Activated T-helper 1 cell treated with anti-CD3 and anti-CD28 coated beads, Interleukin-2, amount 50 U/mL, for 16 hours (primary cell): ENCODE measurements at regions not wholly inside any gene's neighbourhood (a gene's known extent, or its start where the extent isn't known, plus 50 kb on each side); places are given as distances from the start of the nearest gene placed in this dataset.

Source experiments
- DNase-seq, 2 donors: peaks; one replicate each; pipeline ENCODE4 v3.0.0-alpha.2; 2020; ENCODE audit warnings: low read depth in 1 of 2, low spot score in 1 of 2

DNA sequence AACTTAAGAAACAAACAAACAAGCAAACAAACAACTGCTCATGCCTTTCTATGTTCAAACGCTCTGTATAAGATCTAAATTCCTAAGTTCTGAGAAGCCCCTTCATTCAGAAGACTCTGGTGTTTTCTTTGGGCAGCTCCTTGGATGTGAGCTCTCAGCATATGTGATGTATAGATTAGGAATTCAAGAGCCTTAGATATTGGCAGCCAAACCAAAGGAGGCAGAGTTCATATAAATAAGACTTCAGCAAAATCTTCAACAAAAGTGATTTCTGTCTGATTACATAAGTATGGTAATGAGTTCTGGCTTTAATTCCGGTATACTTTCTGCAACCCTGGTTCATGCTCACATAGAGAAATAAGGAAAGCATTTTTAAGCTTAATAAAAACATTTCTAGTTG is 145.6 kb downstream of the DYRK2 start:
- no peak for DNase-seq

GRCh38 chr12:67795236-67795635 is 146.7 kb downstream of the DYRK2 start:
- DNase-seq, result no peak

- DNase-seq, result no peak
Measured at GRCh38 chr12:67797185-67797741, 148.7 kb downstream of the DYRK2 start.

DNA sequence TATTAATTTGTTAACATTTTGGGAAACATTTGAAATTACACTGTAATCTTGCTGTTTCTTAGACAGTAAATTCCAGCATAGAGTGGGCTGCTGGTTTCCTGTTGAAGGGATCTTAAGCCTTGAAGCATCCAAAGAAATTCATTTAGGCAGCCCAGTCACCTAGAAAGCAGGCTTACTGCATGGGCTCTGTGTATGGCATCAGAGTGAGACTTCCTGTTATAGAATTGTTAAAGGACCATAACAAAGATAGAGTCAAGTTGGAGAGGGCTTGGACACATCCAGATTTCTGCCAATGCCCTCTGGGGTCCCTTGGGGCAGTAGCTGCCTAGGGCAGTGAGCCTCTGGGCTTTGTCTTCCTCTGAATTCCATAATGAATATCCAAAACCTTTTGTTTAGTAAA is 149.2 kb downstream of the DYRK2 start:
- DNase-seq, result no peak

GRCh38 chr12:67798768-67799167 is 150.2 kb downstream of the DYRK2 start:
- no peak for DNase-seq

- no peak for DNase-seq
Measured at GRCh38 chr12:67802731-67803130, 154.2 kb downstream of the DYRK2 start.

DNA sequence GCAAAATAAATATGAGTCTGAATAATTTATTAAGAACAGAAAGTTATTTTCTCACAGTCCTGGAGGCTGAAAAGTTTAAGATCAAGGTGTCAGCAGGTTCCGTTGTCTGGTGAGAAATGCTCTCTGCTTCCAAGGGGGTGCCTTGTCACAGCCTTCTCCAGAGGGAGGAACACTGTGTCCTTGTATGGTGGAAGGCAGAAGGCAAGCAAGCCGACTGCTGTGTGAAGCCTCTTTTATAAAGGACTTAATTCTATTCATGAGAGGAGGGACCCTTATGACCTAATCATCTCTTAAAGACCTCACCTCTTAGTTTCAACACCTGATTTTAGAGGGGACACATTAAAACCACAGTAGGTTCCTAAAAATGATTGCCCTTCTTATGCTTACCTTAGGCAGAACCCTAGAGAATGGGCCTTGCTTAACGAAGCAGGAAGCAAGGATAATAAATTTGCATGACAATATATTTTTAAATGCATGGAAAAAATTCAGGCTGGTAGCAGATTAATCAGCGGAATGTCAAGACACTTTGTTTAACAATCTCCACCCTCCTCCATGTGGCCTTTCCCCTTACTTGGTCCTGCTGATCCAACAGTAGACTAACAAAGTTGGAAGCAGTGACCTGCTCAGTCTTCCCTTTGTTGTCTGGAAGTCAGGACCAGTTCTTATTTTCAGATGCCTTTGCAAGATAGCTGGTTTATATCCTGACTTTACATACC is 154.9 kb downstream of the DYRK2 start:
- DNase-seq, result no peak

GRCh38 chr12:67804168-67804567 is 155.6 kb downstream of the DYRK2 start:
- DNase-seq, result peak in 1 of 2 donors; percentile 23

DNA sequence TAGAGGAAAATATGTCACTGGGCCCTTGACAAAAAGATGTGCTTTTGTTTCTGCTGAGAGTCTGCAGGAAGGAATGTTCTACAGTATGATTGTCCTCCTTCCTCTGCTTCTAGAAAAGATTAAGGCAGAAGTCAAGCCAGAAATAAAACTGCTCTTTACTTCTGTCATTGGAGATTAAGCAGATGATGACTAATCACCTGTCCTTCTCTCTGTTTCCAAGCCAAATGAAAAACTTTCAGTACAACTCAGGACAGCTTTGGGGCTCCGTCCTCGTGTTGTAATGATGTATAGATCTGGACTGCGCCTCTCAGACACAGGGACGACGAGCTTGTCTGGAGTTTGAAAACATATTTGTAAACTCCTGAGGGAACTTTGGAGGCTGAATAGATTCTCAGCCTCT is 159.3 kb downstream of the DYRK2 start:
- DNase-seq, result no peak

- DNase-seq, result no peak
Measured at GRCh38 chr12:67810166-67810565, 161.6 kb downstream of the DYRK2 start.

GRCh38 chr12:67811437-67812361 is 163.2 kb downstream of the DYRK2 start:
- DNase-seq, result no peak

DNA sequence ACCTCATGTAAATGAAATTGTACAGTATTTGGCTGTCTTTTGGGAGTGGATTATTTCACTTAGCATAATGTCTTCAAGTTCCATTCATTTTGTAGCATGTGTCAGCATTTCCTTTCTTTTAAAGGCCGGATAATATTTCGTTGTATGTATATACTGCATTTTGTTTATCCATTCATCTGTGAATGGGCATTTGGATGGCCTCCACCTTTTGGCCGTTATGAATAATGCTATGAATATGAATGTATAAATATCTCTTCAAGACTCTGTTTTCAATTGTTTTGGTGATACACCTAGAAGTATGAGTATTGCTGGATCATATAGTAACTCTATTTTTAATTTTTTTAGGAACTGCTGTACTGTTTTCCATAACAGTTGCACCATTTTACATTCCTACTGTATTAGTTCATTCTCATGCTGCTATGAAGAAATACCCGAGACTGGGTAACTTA is 164.9 kb downstream of the DYRK2 start:
- DNase-seq, result no peak

- no peak for DNase-seq
Measured at GRCh38 chr12:67816269-67816668, 167.7 kb downstream of the DYRK2 start.

- DNase-seq, result no peak
Measured at GRCh38 chr12:67818459-67818903, 169.9 kb downstream of the DYRK2 start.

DNA sequence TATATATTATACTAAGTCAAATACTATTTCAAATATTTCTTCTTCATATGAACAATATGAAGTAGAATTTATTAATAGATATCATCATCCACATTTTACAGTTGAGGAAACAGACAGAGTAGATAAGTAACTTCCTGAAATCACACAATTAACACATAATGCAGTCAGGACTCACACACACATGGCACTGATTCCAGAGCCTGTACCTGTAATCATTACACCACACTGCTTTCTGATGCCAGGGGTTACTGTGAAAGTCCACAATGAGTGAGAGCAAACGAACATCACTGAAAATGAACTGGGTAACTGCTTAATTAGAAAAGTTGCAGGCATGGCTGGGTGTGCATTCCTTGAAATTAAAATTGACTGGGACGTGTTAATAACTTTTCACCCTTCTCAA is 169.3 kb upstream of the IFNG-AS1 start:
- DNase-seq, result no peak

GRCh38 chr12:67820694-67821093 is 168.6 kb upstream of the IFNG-AS1 start:
- DNase-seq, result no peak

DNA sequence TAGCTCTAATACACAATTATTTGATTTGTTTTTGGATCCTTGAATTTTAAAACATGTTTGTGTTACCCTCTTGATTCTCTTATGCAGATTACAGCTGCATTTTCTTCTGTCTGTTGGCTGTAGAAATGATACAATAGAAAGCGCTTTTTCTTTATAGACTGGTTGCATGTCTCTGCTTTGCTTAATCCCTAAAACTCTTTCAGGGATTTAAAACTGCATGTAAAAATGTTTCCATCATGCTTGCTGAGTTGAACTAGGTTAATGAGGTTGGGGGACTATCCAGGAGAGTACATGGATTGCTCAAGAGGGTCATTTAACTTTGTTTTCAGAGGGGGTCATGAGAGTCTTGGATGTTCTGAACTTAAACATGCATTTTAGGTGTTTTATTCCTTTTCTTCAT is 166.4 kb upstream of the IFNG-AS1 start:
- no peak for DNase-seq

- DNase-seq, result no peak
Measured at GRCh38 chr12:67826148-67826547, 163.1 kb upstream of the IFNG-AS1 start.

DNA sequence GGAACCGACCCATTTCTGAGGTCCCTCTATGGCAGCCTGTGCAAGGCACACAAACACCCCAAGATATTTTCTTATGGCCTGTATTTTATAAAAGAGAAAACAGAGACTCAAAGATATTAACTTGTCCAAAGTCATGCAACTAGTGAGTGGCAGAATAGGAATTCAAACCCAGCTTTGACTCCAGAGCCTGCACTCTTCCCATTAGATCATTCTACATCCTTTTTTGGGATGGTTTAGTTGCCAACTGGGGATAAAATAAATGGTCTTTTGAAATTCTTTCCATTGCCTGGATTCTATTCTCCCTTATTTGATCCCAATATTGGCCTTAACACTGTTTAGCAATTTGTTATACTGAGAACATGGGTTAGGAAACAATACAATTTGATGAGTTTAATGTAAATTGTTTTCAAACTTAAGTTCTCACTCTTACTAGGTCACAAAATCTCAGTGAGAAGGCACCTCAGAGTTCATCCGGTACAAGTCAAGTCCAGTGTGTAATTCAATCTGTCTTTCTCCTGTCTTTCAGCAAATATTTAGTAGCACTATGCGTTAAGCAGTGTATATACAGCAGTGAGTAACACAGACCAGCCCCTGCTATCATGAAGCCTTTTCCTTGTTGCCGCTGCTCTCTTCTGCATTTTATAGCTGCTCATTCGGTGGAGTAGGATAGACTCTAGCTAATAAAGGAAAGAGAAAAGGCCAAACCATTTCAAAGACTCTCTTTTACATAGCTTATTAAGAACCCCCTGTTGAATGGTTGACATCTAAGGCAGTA is 162.1 kb upstream of the IFNG-AS1 start:
- DNase-seq, result no peak

GRCh38 chr12:67827820-67828383 is 161.3 kb upstream of the IFNG-AS1 start:
- DNase-seq, result peak in 1 of 2 donors; percentile 36

DNA sequence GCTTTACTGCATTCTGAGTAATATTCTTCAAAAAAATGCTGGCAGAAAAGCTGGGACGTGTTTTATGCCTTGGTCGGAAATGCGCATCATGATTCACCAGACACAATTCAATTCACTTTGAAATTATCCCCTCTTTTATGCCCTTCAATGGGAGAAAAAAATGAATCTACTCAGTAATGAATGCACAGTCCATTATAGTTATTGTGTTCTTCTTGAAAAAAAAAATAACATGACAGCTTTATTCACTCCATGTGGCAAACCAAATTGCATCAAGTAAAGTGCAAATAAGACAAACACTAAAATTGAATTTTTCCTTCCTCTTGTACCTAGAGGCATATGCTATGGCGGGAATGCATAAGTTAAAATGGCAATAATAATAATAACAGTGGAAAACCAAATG is 159.4 kb upstream of the IFNG-AS1 start:
- DNase-seq, result no peak
